ENCODE measurements at regions not wholly inside any gene's neighbourhood (a gene's known extent, or its start where the extent isn't known, plus 50 kb on each side); places are given as distances from the start of the nearest gene placed in this dataset.

- H3K27me3 ChIP-seq (ENCODE audit: control insufficient read depth in 1 of 2, insufficient read depth in 2 of 2, low read length in 2 of 2), result peaks cover 0 to 10% of the 10 kb centered on the region in 2 experiments; a peak in 1 of 5 replicates
- 11% methylated on average over 7 of the region's 7 CpGs for WGBS (ENCODE audit: low lambda C conversion rate)
- CTCF ChIA-PET (ENCODE audit: low intra/inter-chr PET ratio, low total read pairs), result no interaction called here
Measured at GRCh38 chr3:10614168-10614567, 108.8 kb upstream of the ATP2B2 start.

GRCh38 chr3:10615715-10616114, 110.3 kb upstream of the ATP2B2 start:
- DNase-seq (ENCODE audit: low spot score) (no peak), ATAC-seq (no peak), FAIRE-seq (no peak)
- in situ Hi-C loops (cut with HindIII; ENCODE audit: extremely low pct_ligation_motif_present, low pct_unique_long_range_greater_than_20kb), result no loop called here
- POLR2A ChIA-PET, result no interaction called here
- no peaks in the 10 kb centered on the region for H3K4me1 ChIP-seq (ENCODE audit: insufficient read depth, low read length)
- no TSS peak for BruUV-seq (replicated peaks)
- H3K27me3 ChIP-seq (ENCODE audit: control insufficient read depth in 1 of 2, insufficient read depth in 2 of 2, low read length in 2 of 2), result peaks cover 0 to 18% of the 10 kb centered on the region in 2 experiments; a peak in 2 of 5 replicates
- TF ChIP-seq ZNF331 (CRISPR knock-in tag; IDR thresholded peaks at IDR 0.05) (peak; percentile 77), ZNF674 (CRISPR knock-in tag; IDR thresholded peaks at IDR 0.05; ENCODE audit: low read depth) (no peak), ZNF749 (CRISPR knock-in tag; IDR thresholded peaks at IDR 0.05; ENCODE audit: borderline replicate concordance) (no peak), DMTF1 (CRISPR knock-in tag; IDR thresholded peaks at IDR 0.05) (no peak), STAG1 (CRISPR knock-in tag; IDR thresholded peaks at IDR 0.05) (no peak)
- no peaks in the 10 kb centered on the region for H3K36me3 ChIP-seq (replicated peaks in 1 of 2; ENCODE audit: control insufficient read depth in 1 of 2, insufficient read depth in 2 of 2, low read length in 2 of 2)
- H3K9me3 ChIP-seq (ENCODE audit: low read length), result peaks cover 8% of the 10 kb centered on the region
- no peaks in the 10 kb centered on the region for H4K20me1 ChIP-seq (ENCODE audit: insufficient read depth, low read length)
- no peak overlapping the region for H3K4me3 ChIP-seq (replicated peaks in 1 of 3; ENCODE audit: insufficient read depth in 1 of 3, low read depth in 2 of 3, low read length in 3 of 3)
- no peak overlapping the region for H2AFZ ChIP-seq (ENCODE audit: low read length)
- CTCF ChIA-PET (ENCODE audit: low intra/inter-chr PET ratio, low total read pairs), result no interaction called here
- no peak overlapping the region for H3K9ac ChIP-seq (ENCODE audit: insufficient read depth, low read depth, low read length)
- 0% methylated on average over 2 of the region's 2 CpGs for WGBS (ENCODE audit: low lambda C conversion rate)
- intact Hi-C loops (cut with micrococcal nuclease; ENCODE audit: unreplicated experiment), result no loop called here
- H3K4me2 ChIP-seq (ENCODE audit: low read depth, low read length), result no peak overlapping the region
- no peak overlapping the region for H3K27ac ChIP-seq (ENCODE audit: extremely low read length, insufficient read depth, low read length)
- no peaks in the 10 kb centered on the region for H3K79me2 ChIP-seq (ENCODE audit: insufficient read depth, low read length)

More at GRCh38 chr3:10614168-10614567, 108.8 kb upstream of the ATP2B2 start:
- Histone ChIP-seq H3K79me2 (ENCODE audit: insufficient read depth, low read length) (no peaks in the 10 kb centered on the region), H3K4me1 (ENCODE audit: insufficient read depth, low read length) (no peaks in the 10 kb centered on the region), H3K36me3 (replicated peaks in 1 of 2; ENCODE audit: control insufficient read depth in 1 of 2, insufficient read depth in 2 of 2, low read length in 2 of 2) (no peaks in the 10 kb centered on the region), H3K9ac (ENCODE audit: insufficient read depth, low read depth, low read length) (no peak overlapping the region), H3K4me3 (replicated peaks in 1 of 3; ENCODE audit: insufficient read depth in 1 of 3, low read depth in 2 of 3, low read length in 3 of 3) (no peak overlapping the region), H2AFZ (ENCODE audit: low read length) (no peak overlapping the region), H3K9me3 (ENCODE audit: low read length) (peaks cover 8% of the 10 kb centered on the region), H3K4me2 (ENCODE audit: low read depth, low read length) (no peak overlapping the region), H4K20me1 (ENCODE audit: insufficient read depth, low read length) (no peaks in the 10 kb centered on the region), H3K27ac (ENCODE audit: extremely low read length, insufficient read depth, low read length) (no peak overlapping the region)
- BruUV-seq (replicated peaks), result no TSS peak
- intact Hi-C loops (cut with micrococcal nuclease; ENCODE audit: unreplicated experiment), result no loop called here
- ATAC-seq, result no peak
- DNase-seq (ENCODE audit: low spot score), result no peak
- POLR2A ChIA-PET, result no interaction called here
- in situ Hi-C loops (cut with HindIII; ENCODE audit: extremely low pct_ligation_motif_present, low pct_unique_long_range_greater_than_20kb), result no loop called here
- TF ChIP-seq RBFOX2 (IDR thresholded peaks at IDR 0.05; ENCODE audit: low read depth, low read length), result no peak
- no peak for TF ChIP-seq ZBTB37 (CRISPR knock-in tag; IDR thresholded peaks at IDR 0.05)
- TF ChIP-seq SOX13 (IDR thresholded peaks at IDR 0.05), result no peak
- no peak for TF ChIP-seq SOX13 (CRISPR knock-in tag; conservative IDR thresholded peaks at IDR 0.05 in 1 of 2, IDR thresholded peaks at IDR 0.05 in 1 of 2)
- TF ChIP-seq MTA3 (CRISPR knock-in tag; IDR thresholded peaks at IDR 0.05), result no peak
- no peak for TF ChIP-seq PAWR (CRISPR knock-in tag; IDR thresholded peaks at IDR 0.05; ENCODE audit: borderline replicate concordance)
- TF ChIP-seq HMGA1 (CRISPR knock-in tag; conservative IDR thresholded peaks at IDR 0.05), result no peak
- TF ChIP-seq LCORL (IDR thresholded peaks at IDR 0.05), result no peak
- TF ChIP-seq LCORL (CRISPR knock-in tag; IDR thresholded peaks at IDR 0.05), result no peak
- no peak for TF ChIP-seq ZNF703 (CRISPR knock-in tag; IDR thresholded peaks at IDR 0.05; ENCODE audit: borderline replicate concordance)
- no peak for FAIRE-seq

Measured in HepG2 (cell line).